ENCODE measurements at regions not wholly inside any gene's neighbourhood (a gene's known extent, or its start where the extent isn't known, plus 50 kb on each side); places are given as distances from the start of the nearest gene placed in this dataset.

DNA sequence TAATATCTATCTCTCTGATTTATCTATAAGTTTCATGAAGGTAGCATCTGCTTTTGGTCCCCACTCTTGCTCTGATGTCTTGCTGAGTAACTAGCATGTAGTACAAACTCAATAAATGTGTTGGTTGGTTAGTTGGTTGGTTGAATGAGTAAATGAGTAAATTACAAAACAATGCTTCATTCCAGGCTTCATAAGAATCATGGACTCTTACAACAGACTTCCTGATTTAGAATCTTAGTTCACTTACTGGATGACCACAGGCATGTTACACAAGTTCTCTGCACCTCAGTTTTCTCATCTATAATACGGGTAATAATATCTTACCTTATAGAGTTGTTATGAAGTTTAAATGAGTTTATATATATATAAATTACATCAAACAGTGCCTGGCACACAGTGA is 98.6 kb downstream of the ZNF281 start:
- ChIA-PET POLR2A (no interaction called here), CTCF (ENCODE audit: low intra/inter-chr PET ratio) (no interaction called here)
- Histone ChIP-seq H3K27ac (ENCODE audit: extremely low read depth, low read depth, low read length) (no peak overlapping the region), H2AFZ (ENCODE audit: low read depth, low read length) (no peak overlapping the region), H3K27me3 (ENCODE audit: control insufficient read depth in 2 of 2, insufficient read depth in 2 of 2, low read length in 2 of 2) (peaks cover 3 to 12% of the 10 kb centered on the region in 2 experiments; a peak in 4 of 5 replicates), H3K79me2 (ENCODE audit: control insufficient read depth, insufficient read depth, low read length) (no peaks in the 10 kb centered on the region), H3K4me2 (ENCODE audit: insufficient read depth, low read length) (no peak overlapping the region), H3K9me3 (replicated peaks; ENCODE audit: control insufficient read depth, insufficient read depth, low read depth, low read length) (no peaks in the 10 kb centered on the region), H3K9me1 (ENCODE audit: control insufficient read depth, insufficient read depth, low read length) (no peaks in the 10 kb centered on the region), H4K20me1 (replicated peaks; ENCODE audit: control insufficient read depth, insufficient read depth, low read length) (no peaks in the 10 kb centered on the region), H3K36me3 (ENCODE audit: control insufficient read depth, insufficient read depth, low read length) (no peaks in the 10 kb centered on the region), H3K4me3 (no peak overlapping the region), H3K4me1 (replicated peaks in 1 of 2; ENCODE audit: control insufficient read depth in 2 of 2, insufficient read depth in 2 of 2, low read length in 2 of 2) (no peaks in the 10 kb centered on the region), H3K9ac (ENCODE audit: insufficient read depth in 1 of 2, low read depth in 2 of 2, low read length in 2 of 2) (no peak overlapping the region)
- intact Hi-C loops (cut with micrococcal nuclease): no loop called here
- ATAC-seq (no peak), DNase-seq (ENCODE audit: extremely low read depth in 1 of 4, low spot score in 3 of 4) (no peak), FAIRE-seq (no peak)
- BruUV-seq (replicated peaks): no TSS peak
- in situ Hi-C loops (cut with MboI): no loop called here
- no peak for TF ChIP-seq GABPB2 (CRISPR knock-in tag; conservative IDR thresholded peaks at IDR 0.05)
- 0% methylated on average over 1 of the region's 1 CpG for WGBS (ENCODE audit: insufficient coverage, low coverage, missing lambda C conversion rate)

DNA sequence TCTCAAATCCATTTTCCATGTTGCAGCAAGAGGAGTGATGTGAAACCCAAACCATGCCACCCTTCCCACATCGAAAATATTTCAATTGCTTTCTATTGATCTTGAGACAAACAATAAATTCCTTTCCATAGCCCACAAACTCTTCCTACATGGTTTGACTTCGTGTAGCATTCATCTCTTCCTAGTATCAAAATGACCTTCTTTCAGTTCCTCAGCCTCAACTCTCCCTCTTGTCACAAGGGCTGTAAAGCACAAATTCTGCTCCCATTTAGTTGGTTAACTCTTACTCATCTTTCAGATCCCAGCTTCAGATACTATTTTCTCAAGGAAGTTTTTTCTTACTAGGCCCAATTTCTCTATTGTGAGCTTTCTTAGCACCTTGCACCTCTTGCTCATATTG is 99.0 kb downstream of the ZNF281 start:
- H3K4me1 ChIP-seq (replicated peaks in 1 of 2; ENCODE audit: control insufficient read depth in 2 of 2, insufficient read depth in 2 of 2, low read length in 2 of 2): no peaks in the 10 kb centered on the region
- no peak for FAIRE-seq
- peaks cover 0 to 16% of the 10 kb centered on the region in 2 experiments; a peak in 3 of 5 replicates for H3K27me3 ChIP-seq (ENCODE audit: control insufficient read depth in 2 of 2, insufficient read depth in 2 of 2, low read length in 2 of 2)
- intact Hi-C loops (cut with micrococcal nuclease) (no loop called here), in situ Hi-C loops (cut with MboI) (no loop called here)
- H4K20me1 ChIP-seq (replicated peaks; ENCODE audit: control insufficient read depth, insufficient read depth, low read length): no peaks in the 10 kb centered on the region
- H3K4me3 ChIP-seq: no peak overlapping the region
- CTCF ChIA-PET (ENCODE audit: low intra/inter-chr PET ratio): no interaction called here
- no peak for DNase-seq (ENCODE audit: extremely low read depth in 1 of 4, low spot score in 3 of 4)
- H3K4me2 ChIP-seq (ENCODE audit: insufficient read depth, low read length): no peak overlapping the region
- H3K36me3 ChIP-seq (ENCODE audit: control insufficient read depth, insufficient read depth, low read length): no peaks in the 10 kb centered on the region
- ATAC-seq: no peak
- TF ChIP-seq GATAD2A (IDR thresholded peaks at IDR 0.05) (no peak), NFRKB (IDR thresholded peaks at IDR 0.05; ENCODE audit: low read depth) (no peak)
- BruUV-seq (replicated peaks): no TSS peak
- H3K27ac ChIP-seq (ENCODE audit: extremely low read depth, low read depth, low read length): no peak overlapping the region
- no peaks in the 10 kb centered on the region for H3K9me3 ChIP-seq (replicated peaks; ENCODE audit: control insufficient read depth, insufficient read depth, low read depth, low read length)
- H2AFZ ChIP-seq (ENCODE audit: low read depth, low read length): no peak overlapping the region
- H3K9ac ChIP-seq (ENCODE audit: insufficient read depth in 1 of 2, low read depth in 2 of 2, low read length in 2 of 2): no peak overlapping the region
- 0% methylated on average over 2 of the region's 2 CpGs for WGBS (ENCODE audit: insufficient coverage, low coverage, missing lambda C conversion rate)
- POLR2A ChIA-PET: interaction anchor here (0.6 kb wide), 1 partner anchor 61 kb away, joined by 3 read pairs; no protein-coding TSS in a partner anchor
- H3K79me2 ChIP-seq (ENCODE audit: control insufficient read depth, insufficient read depth, low read length): no peaks in the 10 kb centered on the region
- no peaks in the 10 kb centered on the region for H3K9me1 ChIP-seq (ENCODE audit: control insufficient read depth, insufficient read depth, low read length)
